Peyer's patch (tissue), 4 donors: ENCODE measurements at regions not wholly inside any gene's neighbourhood (a gene's known extent, or its start where the extent isn't known, plus 50 kb on each side); places are given as distances from the start of the nearest gene placed in this dataset.

Experiments used
- POLR2A ChIP-seq, 2 donors: fragments of 450-650 bp; IDR thresholded peaks; one replicate each; pipeline ENCODE4 v1.5.1; 2017; ENCODE audit warnings: antibody characterized with exemption in 2 of 2, mild to moderate bottlenecking in 2 of 2, moderate library complexity in 2 of 2
- TF ChIP-seq, protein P1 (sequence below), 6 experiments: fragments of 450-650 bp in 4 of 6; fragments of 200-600 bp in 2 of 6; sonication (generic) in 1 of 6; IDR thresholded peaks; one replicate each; pipeline ENCODE4 v1.5.1; 2017 to 2019; ENCODE audit warnings: antibody characterized with exemption in 6 of 6, mild to moderate bottlenecking in 3 of 6, moderate library complexity in 1 of 6

DNA sequence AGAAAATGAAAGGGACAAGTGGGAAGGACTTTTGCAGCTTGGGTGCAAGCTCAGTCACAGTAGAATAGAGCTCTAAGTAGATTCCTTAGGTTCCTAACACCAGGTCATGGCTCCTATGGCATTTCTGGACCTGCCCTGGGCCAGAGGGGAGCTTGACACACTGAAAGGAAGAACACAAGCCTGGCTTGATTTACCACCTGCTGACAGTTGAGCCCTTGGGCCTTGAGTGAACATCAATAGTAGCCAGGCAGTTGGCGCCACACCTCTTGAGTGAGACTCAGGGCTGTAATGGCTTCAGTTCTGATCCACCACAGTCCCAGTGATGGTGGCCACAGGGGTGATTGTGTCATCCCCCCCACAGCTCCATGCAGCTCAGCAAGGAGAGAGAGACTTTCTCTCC, 221.9 kb upstream of the PCDH17 start:
- TF ChIP-seq, protein P1, sequence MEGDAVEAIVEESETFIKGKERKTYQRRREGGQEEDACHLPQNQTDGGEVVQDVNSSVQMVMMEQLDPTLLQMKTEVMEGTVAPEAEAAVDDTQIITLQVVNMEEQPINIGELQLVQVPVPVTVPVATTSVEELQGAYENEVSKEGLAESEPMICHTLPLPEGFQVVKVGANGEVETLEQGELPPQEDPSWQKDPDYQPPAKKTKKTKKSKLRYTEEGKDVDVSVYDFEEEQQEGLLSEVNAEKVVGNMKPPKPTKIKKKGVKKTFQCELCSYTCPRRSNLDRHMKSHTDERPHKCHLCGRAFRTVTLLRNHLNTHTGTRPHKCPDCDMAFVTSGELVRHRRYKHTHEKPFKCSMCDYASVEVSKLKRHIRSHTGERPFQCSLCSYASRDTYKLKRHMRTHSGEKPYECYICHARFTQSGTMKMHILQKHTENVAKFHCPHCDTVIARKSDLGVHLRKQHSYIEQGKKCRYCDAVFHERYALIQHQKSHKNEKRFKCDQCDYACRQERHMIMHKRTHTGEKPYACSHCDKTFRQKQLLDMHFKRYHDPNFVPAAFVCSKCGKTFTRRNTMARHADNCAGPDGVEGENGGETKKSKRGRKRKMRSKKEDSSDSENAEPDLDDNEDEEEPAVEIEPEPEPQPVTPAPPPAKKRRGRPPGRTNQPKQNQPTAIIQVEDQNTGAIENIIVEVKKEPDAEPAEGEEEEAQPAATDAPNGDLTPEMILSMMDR (IDR thresholded peaks at IDR 0.05): no peak
- TF ChIP-seq POLR2A (IDR thresholded peaks at IDR 0.05): no peak
